Endothelial cell of umbilical vein (primary cell): ENCODE measurements at regions not wholly inside any gene's neighbourhood (a gene's known extent, or its start where the extent isn't known, plus 50 kb on each side); places are given as distances from the start of the nearest gene placed in this dataset.

Source experiments
- BruUV-seq: library from RNA; stranded (reverse); fragments of 400-500 nt; replicated peaks from 2 replicates; lab custom pipeline; 2021; lab: Mats Ljungman, UMichigan
- CTCF ChIA-PET: fragments of 300-600, 350-600 bp; sonication (Branson Sonifier 250); formaldehyde crosslinking; loops from one replicate; lab custom pipeline; 2021; ENCODE audit warnings: antibody characterized with exemption, inconsistent platforms; lab: Charles Lee
- POLR2A ChIA-PET: fragments of 300-600, 350-600 bp; sonication (Branson Sonifier 250); formaldehyde crosslinking; loops from one replicate; lab custom pipeline; 2021; ENCODE audit warnings: antibody characterized with exemption, inconsistent platforms; lab: Charles Lee
- DNase-seq: peaks from one replicate; pipeline ENCODE4 v3.0.0-alpha.2; 2011; ENCODE audit warnings: low read depth, low spot score
- FAIRE-seq: peaks from 2 replicates; lab custom pipeline; 2011; peaks lifted over from hg19 to GRCh38; lab: Jason Lieb, UNC
- H2AFZ ChIP-seq: 2 replicates; pipeline ENCODE4 v1.6.0; 2012; ENCODE audit warnings: low read depth, low read length, control low read depth, inconsistent platforms
- H3K27ac ChIP-seq: 2 replicates; pipeline ENCODE4 v1.5.1; 2011; ENCODE audit warnings: low read depth, mild to moderate bottlenecking, control low read depth, low read length, moderate library complexity; ENCODE audit not compliant: insufficient read depth
- H3K27me3 ChIP-seq, 2 experiments: 2 replicates each; pipeline versions ENCODE4 v1.6.0 to v1.6.1; 2011; ENCODE audit warnings: low read length in 2 of 2, mixed read lengths in 1 of 2; ENCODE audit not compliant: control insufficient read depth in 2 of 2, insufficient read depth in 2 of 2
- H3K36me3 ChIP-seq, 2 experiments: 2 replicates in 1 of 2; 3 replicates in 1 of 2; pipeline ENCODE4 v1.5.1; 2011; ENCODE audit warnings: low read length in 2 of 2, mild to moderate bottlenecking in 1 of 2, moderate library complexity in 1 of 2; ENCODE audit not compliant: control insufficient read depth in 2 of 2, insufficient read depth in 2 of 2; ENCODE audit errors: extremely low read depth in 1 of 2
- H3K4me1 ChIP-seq: 3 replicates; pipeline ENCODE4 v1.5.1; 2011; ENCODE audit warnings: mild to moderate bottlenecking, low read length; ENCODE audit not compliant: control insufficient read depth, insufficient read depth; ENCODE audit errors: extremely low read depth
- H3K4me2 ChIP-seq: 2 replicates; pipeline ENCODE4 v1.6.1; 2011; ENCODE audit warnings: low read length, control low read depth, mixed read lengths; ENCODE audit not compliant: insufficient read depth
- H3K4me3 ChIP-seq, 3 experiments: fragments of 200-600 bp in 1 of 3; sonication (generic), shearing (Covaris generic) in 1 of 3; replicated peaks in 1 of 3; 2 replicates each; pipeline ENCODE4 v1.5.1; 2011 to 2016; ENCODE audit warnings: control low read depth in 3 of 3, low read length in 3 of 3, mild to moderate bottlenecking in 2 of 3, inconsistent platforms in 1 of 3, low read depth in 1 of 3, moderate library complexity in 1 of 3; ENCODE audit not compliant: insufficient read depth in 1 of 3
- H3K79me2 ChIP-seq: 2 replicates; pipeline ENCODE4 v1.6.0; 2012; ENCODE audit warnings: low read length, inconsistent platforms; ENCODE audit not compliant: control insufficient read depth, insufficient read depth
- H3K9ac ChIP-seq: replicated peaks from 2 replicates; pipeline ENCODE3; 2011; ENCODE audit warnings: low read length, control low read depth; ENCODE audit not compliant: insufficient read depth; ENCODE audit errors: extremely low read depth
- H3K9me1 ChIP-seq: replicated peaks from 3 replicates; pipeline ENCODE4 v1.6.0; 2011; ENCODE audit warnings: mild to moderate bottlenecking, low read length; ENCODE audit not compliant: control insufficient read depth, insufficient read depth; ENCODE audit errors: extremely low read depth
- H3K9me3 ChIP-seq: replicated peaks from 2 replicates; pipeline ENCODE4 v1.5.1; 2012; ENCODE audit warnings: low read length, inconsistent platforms; ENCODE audit not compliant: control insufficient read depth, insufficient read depth
- H4K20me1 ChIP-seq: replicated peaks from 2 replicates; pipeline ENCODE3; 2011; ENCODE audit warnings: mild to moderate bottlenecking, low read length; ENCODE audit not compliant: control insufficient read depth, insufficient read depth; ENCODE audit errors: extremely low read depth
- CTCF ChIP-seq, 2 donors: IDR thresholded peaks; 1 replicate in 1 of 2; 2 replicates in 1 of 2; pipeline ENCODE4 v1.5.1; 2011; ENCODE audit warnings: low read length in 2 of 2, mild to moderate bottlenecking in 2 of 2, moderate library complexity in 2 of 2, control low read depth in 1 of 2, inconsistent platforms in 1 of 2, low read depth in 1 of 2; ENCODE audit not compliant: insufficient read depth in 1 of 2; ENCODE audit errors: extremely low read depth in 1 of 2
- EZH2 ChIP-seq: IDR thresholded peaks from 2 replicates; pipeline ENCODE4 v1.6.1; 2012; ENCODE audit warnings: borderline replicate concordance, low read depth, mild to moderate bottlenecking, moderate library complexity, low read length, inconsistent platforms; ENCODE audit not compliant: severe bottlenecking
- FOS ChIP-seq: IDR thresholded peaks from 2 replicates; pipeline ENCODE4 v1.6.1; 2011; ENCODE audit warnings: mild to moderate bottlenecking, low read length, moderate library complexity, borderline replicate concordance; ENCODE audit not compliant: insufficient read depth
- GATA2 ChIP-seq: IDR thresholded peaks from 2 replicates; pipeline ENCODE4 v1.7.0; 2011; ENCODE audit warnings: low read depth, mild to moderate bottlenecking, moderate library complexity, mixed read lengths, low read length; ENCODE audit not compliant: insufficient read length, insufficient read depth
- JUN ChIP-seq: IDR thresholded peaks from 2 replicates; pipeline ENCODE4 v1.6.1; 2011; ENCODE audit warnings: borderline replicate concordance, low read depth; ENCODE audit not compliant: insufficient read length, insufficient read depth
- MAX ChIP-seq: IDR thresholded peaks from 2 replicates; pipeline ENCODE4 v1.6.1; 2011; ENCODE audit not compliant: insufficient read depth, insufficient read length
- MYC ChIP-seq: IDR thresholded peaks from one replicate; pipeline ENCODE4 v1.6.1; 2011; ENCODE audit warnings: mild to moderate bottlenecking, low read depth, low read length
- POLR2A ChIP-seq: IDR thresholded peaks from 2 replicates; pipeline ENCODE4 v1.6.1; 2012; ENCODE audit warnings: low read depth, mild to moderate bottlenecking, control low read depth, low read length
- POLR2AphosphoS5 ChIP-seq: IDR thresholded peaks from 2 replicates; pipeline ENCODE4 v1.6.1; 2012; ENCODE audit warnings: low read depth, mild to moderate bottlenecking, control low read depth, low read length, moderate library complexity; ENCODE audit not compliant: insufficient read depth
- dilution Hi-C: fragments of 300-500 bp; cut with MboI; formaldehyde crosslinking; loops from one replicate; pipeline ENCODE4 v1.15.0; 2019; ENCODE audit warnings: low sequenced_read_pairs; ENCODE audit not compliant: extremely low pct_ligation_motif_present
- intact Hi-C: fragments of 100-400 bp; cut with micrococcal nuclease; formaldehyde crosslinking; loops from one replicate; pipeline ENCODE4 v1.10.0; 2022

- no peak for TF ChIP-seq JUN
- TF ChIP-seq CTCF (IDR thresholded peaks at IDR 0.05; ENCODE audit: extremely low read depth in 1 of 2, insufficient read depth in 1 of 2, low read depth in 1 of 2, low read length in 2 of 2), result no peak
- TF ChIP-seq GATA2, result no peak
- no peak for TF ChIP-seq POLR2A
- no peak for TF ChIP-seq MAX
- TF ChIP-seq FOS, result no peak
- no peak for TF ChIP-seq MYC
- no peak for TF ChIP-seq EZH2
- no peak for TF ChIP-seq POLR2AphosphoS5
- CTCF ChIA-PET, result no interaction called here
Measured at GRCh38 chr10:118930614-118931013, 98.9 kb upstream of the NANOS1 start.

More at GRCh38 chr10:118930614-118931013, 98.9 kb upstream of the NANOS1 start:
- intact Hi-C loops, result no loop called here
- Histone ChIP-seq H3K9ac (no peak overlapping the region), H3K79me2 (no peaks in the 10 kb centered on the region), H2AFZ (no peak overlapping the region), H3K9me1 (no peaks in the 10 kb centered on the region), H3K27ac (no peak overlapping the region), H4K20me1 (no peaks in the 10 kb centered on the region), H3K36me3 (no peaks in the 10 kb centered on the region), H3K9me3 (no peaks in the 10 kb centered on the region), H3K27me3 (peaks cover 0 to 11% of the 10 kb centered on the region in 2 experiments), H3K4me1 (no peaks in the 10 kb centered on the region), H3K4me3 (no peak overlapping the region), H3K4me2 (no peak overlapping the region)
- BruUV-seq, result no TSS peak
- POLR2A ChIA-PET, result no interaction called here
- FAIRE-seq (no peak), DNase-seq (no peak)
- dilution Hi-C loops, result no loop called here
